Nephron progenitor cell (in vitro differentiated cells): ENCODE measurements at regions not wholly inside any gene's neighbourhood (a gene's known extent, or its start where the extent isn't known, plus 50 kb on each side); places are given as distances from the start of the nearest gene placed in this dataset.
A peak's percentile ranks its signal among the peaks of the same experiment; 100 is the strongest.

Source experiments
- DNase-seq: peaks from one replicate; pipeline ENCODE4 v3.0.0; 2021
- H3K27ac Mint-ChIP-seq: 2 replicates; pipeline ENCODE4 v1.8.0; 2021; ENCODE audit warnings: mild to moderate bottlenecking, moderate library complexity, mixed read lengths
- H3K27me3 Mint-ChIP-seq: 2 replicates; pipeline ENCODE4 v1.8.0; 2021; ENCODE audit warnings: mild to moderate bottlenecking, low read depth, mixed read lengths; ENCODE audit not compliant: poor library complexity
- H3K36me3 Mint-ChIP-seq: 2 replicates; pipeline ENCODE4 v1.8.0; 2021; ENCODE audit warnings: low read depth, mixed read lengths
- H3K4me1 Mint-ChIP-seq: 2 replicates; pipeline ENCODE4 v1.8.0; 2021; ENCODE audit warnings: mixed read lengths
- H3K4me3 Mint-ChIP-seq: 2 replicates; pipeline ENCODE4 v1.8.0; 2021; ENCODE audit warnings: mild to moderate bottlenecking, moderate library complexity, mixed read lengths
- H3K9me3 Mint-ChIP-seq: 2 replicates; pipeline ENCODE4 v1.8.0; 2021; ENCODE audit warnings: mild to moderate bottlenecking, moderate library complexity, mixed read lengths
- TF ChIP-seq, protein P1 (sequence below): fragments of 200-600 bp; sonication (generic); IDR thresholded peaks from 2 replicates; pipeline ENCODE4 v1.5.0; 2021; ENCODE audit warnings: antibody characterized with exemption

DNA sequence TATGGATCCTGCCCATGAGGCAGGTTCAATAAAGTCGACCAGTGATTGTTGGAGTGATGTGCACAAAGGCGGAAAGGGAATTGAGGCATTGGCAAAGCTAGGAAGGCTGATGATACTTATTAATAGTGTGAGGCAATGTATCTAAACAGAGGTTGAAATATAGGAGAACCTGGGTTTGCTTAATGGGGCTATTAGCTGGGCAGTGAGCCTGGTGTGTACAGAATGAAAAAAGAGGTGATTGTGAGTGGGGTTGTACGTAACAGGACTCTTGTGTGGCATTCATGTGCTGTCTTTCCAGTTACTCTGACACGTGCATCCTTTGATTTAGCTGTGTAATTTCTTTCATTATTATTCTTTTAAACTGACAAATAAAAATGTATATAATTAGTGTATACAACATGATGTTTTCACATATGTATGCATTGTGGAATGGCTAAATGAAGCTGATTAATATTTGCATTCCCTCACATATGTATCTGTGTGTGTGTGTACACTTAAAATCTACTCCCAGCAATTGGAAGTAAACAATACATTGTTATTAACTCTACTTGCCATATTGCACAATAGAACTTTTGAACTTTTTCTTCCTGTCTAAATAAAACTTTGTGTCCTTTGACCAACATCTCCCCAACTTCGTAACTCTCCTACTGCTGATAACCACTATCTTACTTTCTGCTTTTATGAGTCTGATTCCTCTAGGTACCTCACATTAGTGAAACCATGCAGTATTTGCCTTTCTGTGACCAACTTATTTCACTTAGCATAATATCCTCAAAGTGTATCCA lies 220.5 kb upstream of the SLC35B3 start:
- Mint-ChIP-seq H3K27me3 (peaks cover 7% of the 10 kb centered on the region), H3K36me3 (no peaks in the 10 kb centered on the region), H3K27ac (no peak overlapping the region), H3K9me3 (no peaks in the 10 kb centered on the region), H3K4me3 (no peak overlapping the region), H3K4me1 (peaks cover 11% of the 10 kb centered on the region)
- TF ChIP-seq, protein P1, sequence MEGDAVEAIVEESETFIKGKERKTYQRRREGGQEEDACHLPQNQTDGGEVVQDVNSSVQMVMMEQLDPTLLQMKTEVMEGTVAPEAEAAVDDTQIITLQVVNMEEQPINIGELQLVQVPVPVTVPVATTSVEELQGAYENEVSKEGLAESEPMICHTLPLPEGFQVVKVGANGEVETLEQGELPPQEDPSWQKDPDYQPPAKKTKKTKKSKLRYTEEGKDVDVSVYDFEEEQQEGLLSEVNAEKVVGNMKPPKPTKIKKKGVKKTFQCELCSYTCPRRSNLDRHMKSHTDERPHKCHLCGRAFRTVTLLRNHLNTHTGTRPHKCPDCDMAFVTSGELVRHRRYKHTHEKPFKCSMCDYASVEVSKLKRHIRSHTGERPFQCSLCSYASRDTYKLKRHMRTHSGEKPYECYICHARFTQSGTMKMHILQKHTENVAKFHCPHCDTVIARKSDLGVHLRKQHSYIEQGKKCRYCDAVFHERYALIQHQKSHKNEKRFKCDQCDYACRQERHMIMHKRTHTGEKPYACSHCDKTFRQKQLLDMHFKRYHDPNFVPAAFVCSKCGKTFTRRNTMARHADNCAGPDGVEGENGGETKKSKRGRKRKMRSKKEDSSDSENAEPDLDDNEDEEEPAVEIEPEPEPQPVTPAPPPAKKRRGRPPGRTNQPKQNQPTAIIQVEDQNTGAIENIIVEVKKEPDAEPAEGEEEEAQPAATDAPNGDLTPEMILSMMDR: no peak
- DNase-seq: no peak

DNA sequence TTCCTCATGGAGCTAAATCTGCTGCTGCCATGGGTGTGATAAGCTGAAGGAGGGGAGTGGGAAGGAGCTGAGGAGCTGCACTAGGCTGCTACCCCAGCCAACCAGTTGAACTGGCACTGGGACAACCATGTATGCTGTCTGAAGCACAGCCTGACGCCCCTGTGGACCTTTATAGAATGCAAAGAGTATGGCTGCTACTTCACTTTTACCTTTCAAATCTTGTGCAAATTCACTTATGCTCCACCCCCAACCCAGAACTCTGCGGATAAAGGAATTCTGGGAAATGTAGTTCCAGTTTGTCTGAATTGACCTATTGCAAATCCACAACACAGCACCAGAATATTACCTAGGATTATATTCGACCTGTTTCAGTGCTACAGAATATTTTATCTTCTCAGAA lies 217.4 kb upstream of the SLC35B3 start:
- H3K4me1 Mint-ChIP-seq: no peaks in the 10 kb centered on the region
- H3K9me3 Mint-ChIP-seq: peaks cover 5% of the 10 kb centered on the region
- no peak overlapping the region for H3K27ac Mint-ChIP-seq
- peaks cover 4% of the 10 kb centered on the region for H3K27me3 Mint-ChIP-seq
- no peak for DNase-seq
- H3K4me3 Mint-ChIP-seq: no peak overlapping the region
- TF ChIP-seq, protein P1: no peak
- H3K36me3 Mint-ChIP-seq: no peaks in the 10 kb centered on the region

DNA sequence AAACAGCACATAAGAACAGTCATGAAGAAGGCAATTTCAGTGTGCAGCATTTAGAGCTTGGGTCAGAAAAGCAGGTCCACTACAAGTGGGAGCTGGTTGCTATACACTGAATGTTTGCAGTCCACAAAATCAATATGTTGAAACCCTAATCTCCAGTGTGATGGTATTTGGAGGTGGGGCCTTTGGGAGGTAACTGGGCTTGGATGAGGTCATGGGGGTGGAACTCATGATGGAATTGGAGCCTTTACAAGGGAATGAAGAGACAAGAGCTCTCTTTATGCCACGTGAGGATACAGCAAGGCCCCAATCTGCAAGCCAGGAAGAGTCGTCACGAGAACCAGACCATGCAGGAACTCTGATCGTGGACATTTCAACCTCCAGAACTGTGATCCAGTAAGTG lies 216.7 kb upstream of the SLC35B3 start:
- Mint-ChIP-seq H3K27me3 (peaks cover 4% of the 10 kb centered on the region), H3K27ac (no peak overlapping the region)

DNA sequence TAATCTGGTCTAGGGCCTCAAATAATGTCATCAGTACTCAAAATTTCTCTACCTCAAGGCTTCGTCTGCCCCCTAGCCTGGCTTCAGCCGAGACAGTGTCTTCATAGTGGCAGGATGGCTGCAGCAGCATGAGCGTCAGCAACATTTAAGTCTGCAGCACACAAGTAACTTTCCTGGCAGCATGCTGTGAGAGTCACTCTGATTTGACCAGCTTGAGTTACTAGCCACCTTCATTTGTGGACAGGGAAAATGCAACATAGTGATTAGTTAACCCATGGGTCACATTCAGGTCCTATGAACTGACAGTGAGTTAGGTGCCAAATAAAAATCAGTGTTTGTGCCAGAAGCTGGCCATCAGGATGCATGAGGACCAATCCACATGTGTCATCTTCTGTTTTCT lies 209.9 kb upstream of the SLC35B3 start:
- TF ChIP-seq, protein P1: no peak
- H3K27me3 Mint-ChIP-seq: no peaks in the 10 kb centered on the region
- H3K27ac Mint-ChIP-seq: no peak overlapping the region
- H3K4me3 Mint-ChIP-seq: no peak overlapping the region
- no peaks in the 10 kb centered on the region for H3K36me3 Mint-ChIP-seq
- peaks cover 17% of the 10 kb centered on the region for H3K4me1 Mint-ChIP-seq
- H3K9me3 Mint-ChIP-seq: peaks cover 17% of the 10 kb centered on the region
- DNase-seq: no peak

More for the DNA sequence above, 216.7 kb upstream of the SLC35B3 start:
- Mint-ChIP-seq H3K36me3 (no peaks in the 10 kb centered on the region), H3K4me1 (no peaks in the 10 kb centered on the region), H3K9me3 (peaks cover 5% of the 10 kb centered on the region), H3K4me3 (no peak overlapping the region)
- TF ChIP-seq, protein P1: no peak
- no peak for DNase-seq

DNA sequence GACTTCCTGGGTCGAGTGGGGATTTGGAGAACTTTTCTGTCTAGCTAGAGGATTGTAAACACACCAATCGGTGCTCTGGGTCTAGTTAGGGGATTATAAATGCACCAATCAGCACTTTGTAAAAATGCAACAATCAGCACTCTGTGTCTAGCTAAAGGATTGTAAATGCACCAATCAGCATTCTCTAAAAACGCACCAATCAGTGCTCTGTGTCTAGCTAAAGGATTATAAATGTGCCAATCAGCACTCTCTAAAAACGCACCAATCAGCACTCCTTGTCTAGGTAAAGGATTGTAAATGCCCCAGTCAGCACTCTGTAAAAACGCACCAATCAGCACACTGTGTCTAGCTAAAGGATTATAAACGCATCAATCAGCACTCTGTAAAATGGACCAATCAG lies 209.0 kb upstream of the SLC35B3 start:
- H3K36me3 Mint-ChIP-seq: no peaks in the 10 kb centered on the region
- TF ChIP-seq, protein P1: no peak
- no peak overlapping the region for H3K4me3 Mint-ChIP-seq
- H3K27ac Mint-ChIP-seq: no peak overlapping the region
- H3K27me3 Mint-ChIP-seq: no peaks in the 10 kb centered on the region
- DNase-seq: no peak
- H3K9me3 Mint-ChIP-seq: peaks cover 15% of the 10 kb centered on the region
- peaks cover 17% of the 10 kb centered on the region for H3K4me1 Mint-ChIP-seq

DNA sequence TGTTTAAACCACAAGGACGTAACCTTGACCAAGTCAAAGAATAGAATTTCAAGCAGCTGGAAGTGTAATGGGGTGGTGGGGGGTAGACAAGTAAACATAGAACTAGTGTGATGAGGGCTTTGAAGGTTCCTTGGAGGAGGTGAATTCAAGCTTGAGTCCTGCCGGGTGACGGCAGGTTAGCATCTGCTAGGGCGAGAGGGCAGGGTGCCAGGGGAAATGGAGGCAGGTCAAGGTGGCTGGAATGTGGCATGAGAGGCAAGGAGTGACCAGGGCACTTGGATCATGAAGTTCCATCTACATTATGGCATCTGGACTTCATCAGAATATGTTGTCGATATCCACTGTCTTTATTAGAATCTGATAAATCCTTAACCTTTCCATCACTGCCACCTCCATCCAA lies 207.5 kb upstream of the SLC35B3 start:
- H3K4me3 Mint-ChIP-seq: no peak overlapping the region
- no peak for DNase-seq
- no peaks in the 10 kb centered on the region for H3K27me3 Mint-ChIP-seq
- TF ChIP-seq, protein P1: no peak
- H3K9me3 Mint-ChIP-seq: peaks cover 12% of the 10 kb centered on the region
- peak overlapping the region; percentile 68 for H3K27ac Mint-ChIP-seq
- H3K36me3 Mint-ChIP-seq: no peaks in the 10 kb centered on the region
- peaks cover 17% of the 10 kb centered on the region for H3K4me1 Mint-ChIP-seq
